ENCODE measurements at regions not wholly inside any gene's neighbourhood (a gene's known extent, or its start where the extent isn't known, plus 50 kb on each side); places are given as distances from the start of the nearest gene placed in this dataset.

GRCh38 chr18:68519336-68519735 is 195.6 kb downstream of the TMX3 start:
- no peak for TF ChIP-seq CTCF (IDR thresholded peaks at IDR 0.05; ENCODE audit: control extremely low read depth, extremely low read depth, low read depth, missing control alignments)
- no peak for DNase-seq (ENCODE audit: extremely low spot score)
- POLR2A ChIA-PET, result no interaction called here
- CTCF ChIA-PET, result no interaction called here

DNA sequence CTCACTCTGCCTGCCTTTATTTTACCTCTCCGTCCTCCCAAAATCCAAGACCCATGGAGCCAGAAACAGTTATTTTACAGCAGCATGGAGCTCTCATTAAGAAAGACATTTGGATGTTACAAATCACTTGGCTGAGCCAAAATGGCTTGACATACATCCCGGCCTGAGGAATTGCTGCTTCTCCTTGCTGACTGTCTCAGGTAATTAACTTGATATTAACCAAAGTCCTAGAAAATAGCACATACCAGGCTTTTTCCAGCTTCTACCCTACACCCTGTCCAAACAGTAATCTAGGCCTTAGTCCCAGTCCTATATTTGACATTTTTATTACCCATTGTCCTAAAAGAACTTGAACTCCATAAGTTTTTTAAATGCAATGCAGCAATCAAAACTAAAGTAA is 205.0 kb downstream of the TMX3 start:
- no peak for TF ChIP-seq CTCF (IDR thresholded peaks at IDR 0.05; ENCODE audit: control extremely low read depth, extremely low read depth, low read depth, missing control alignments)
- no peak for DNase-seq (ENCODE audit: extremely low spot score)
- ChIA-PET CTCF (no interaction called here), POLR2A (no interaction called here)

DNA sequence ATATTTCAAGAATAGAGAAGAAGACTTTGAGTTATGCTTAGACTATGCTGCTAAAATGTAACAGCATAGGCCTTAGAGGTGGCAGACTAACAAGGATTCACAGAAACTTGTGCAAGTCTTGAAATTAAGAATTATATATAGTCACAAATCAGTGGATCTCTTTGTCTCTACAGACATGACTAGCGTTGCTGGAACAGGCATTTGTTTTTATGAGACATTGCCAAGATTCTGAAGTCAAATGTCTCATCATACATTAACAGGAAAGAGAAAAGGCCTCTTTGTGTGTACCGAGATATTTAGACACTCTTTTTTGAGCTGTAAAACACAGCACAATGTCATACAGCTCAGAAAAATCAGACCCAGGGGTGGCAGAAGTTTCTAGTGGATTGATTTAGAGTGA is 207.1 kb downstream of the TMX3 start:
- ChIA-PET CTCF (no interaction called here), POLR2A (no interaction called here)
- no peak for DNase-seq (ENCODE audit: extremely low spot score)
- no peak for TF ChIP-seq CTCF (IDR thresholded peaks at IDR 0.05; ENCODE audit: control extremely low read depth, extremely low read depth, low read depth, missing control alignments)

DNA sequence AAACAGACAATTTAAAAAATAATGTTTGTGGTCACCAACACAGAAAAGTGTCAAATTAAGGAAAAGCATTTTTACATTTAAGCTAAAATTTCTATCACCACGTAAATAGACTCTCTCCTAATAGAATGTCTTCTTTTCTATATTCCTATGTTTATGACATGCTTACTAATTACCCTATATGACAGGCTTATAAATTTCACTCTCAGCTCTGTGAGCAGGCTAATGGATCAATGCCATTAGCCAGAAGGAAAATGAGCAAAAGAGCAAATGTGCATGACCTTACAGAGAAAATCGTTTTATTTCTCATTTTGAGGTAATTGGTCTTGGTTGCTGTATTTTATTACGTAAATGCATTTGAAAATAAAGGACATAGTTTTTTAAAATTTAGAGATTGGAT is 209.7 kb downstream of the TMX3 start:
- POLR2A ChIA-PET, result no interaction called here
- DNase-seq (ENCODE audit: extremely low spot score), result no peak
- CTCF ChIA-PET, result interaction anchor here (1.0 kb wide), 1 partner anchor 38 kb away, joined by 3 read pairs; no protein-coding TSS in a partner anchor
- no peak for TF ChIP-seq CTCF (IDR thresholded peaks at IDR 0.05; ENCODE audit: control extremely low read depth, extremely low read depth, low read depth, missing control alignments)

DNA sequence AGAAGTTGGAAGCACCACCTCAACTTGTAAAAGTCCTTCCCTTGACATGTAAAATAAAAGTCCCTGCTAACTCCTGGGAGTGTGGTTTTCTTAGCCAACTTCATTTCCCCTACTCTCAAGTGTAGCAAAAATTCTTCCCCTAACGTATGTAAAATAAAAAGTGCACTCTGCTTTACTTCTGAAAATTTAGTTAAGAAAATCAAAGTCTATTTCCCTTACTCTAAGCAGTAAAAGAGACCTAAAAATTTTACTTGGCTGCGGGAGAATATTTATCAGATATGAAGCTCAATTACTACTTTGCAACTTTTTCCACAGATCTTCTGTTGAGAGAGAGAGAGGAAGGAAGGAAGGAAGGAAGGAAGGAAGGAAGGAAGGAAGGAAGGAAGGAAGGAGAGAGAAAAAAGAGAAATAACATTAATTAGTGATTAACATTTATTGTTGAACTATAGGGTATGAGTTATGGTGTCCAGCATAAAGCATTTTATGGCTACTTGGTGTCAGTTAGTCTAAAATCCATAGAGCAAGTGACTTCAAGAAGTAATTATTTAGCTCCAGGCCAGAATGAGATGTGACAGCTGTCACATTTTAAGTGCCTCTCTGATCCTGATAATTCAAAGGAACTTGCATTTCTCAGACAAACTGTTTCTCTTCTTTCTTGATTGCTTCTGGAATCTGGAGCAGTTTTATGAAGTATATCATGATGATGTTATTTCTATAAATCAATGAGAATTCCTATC is 210.3 kb downstream of the TMX3 start:
- ChIA-PET POLR2A (no interaction called here), CTCF (interaction anchor here (1.0 kb wide), 1 partner anchor 39 kb away, joined by 3 read pairs; no protein-coding TSS in a partner anchor)
- DNase-seq (ENCODE audit: extremely low spot score), result no peak
- TF ChIP-seq CTCF (IDR thresholded peaks at IDR 0.05; ENCODE audit: control extremely low read depth, extremely low read depth, low read depth, missing control alignments), result no peak

DNA sequence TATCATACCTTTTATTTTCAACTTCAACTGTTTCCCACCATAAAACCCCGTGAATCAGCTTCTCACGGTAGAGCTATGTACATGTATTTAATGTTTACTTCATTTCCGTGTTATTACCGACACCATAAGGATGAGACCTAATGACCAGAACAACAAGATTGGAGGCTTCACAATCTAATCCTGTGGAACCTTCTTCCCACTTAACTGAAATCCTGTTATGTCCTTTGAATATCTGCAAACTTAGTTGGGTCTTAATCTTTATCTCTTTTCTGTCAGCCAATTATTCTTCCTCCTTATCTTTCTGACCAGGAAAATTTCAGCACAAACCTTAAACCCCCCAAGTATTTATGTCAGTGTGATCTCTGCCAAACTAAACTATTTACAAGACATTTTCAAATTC is 214.4 kb downstream of the TMX3 start:
- no peak for TF ChIP-seq CTCF (IDR thresholded peaks at IDR 0.05; ENCODE audit: control extremely low read depth, extremely low read depth, low read depth, missing control alignments)
- CTCF ChIA-PET, result no interaction called here
- no peak for DNase-seq (ENCODE audit: extremely low spot score)
- POLR2A ChIA-PET, result no interaction called here
